ENCODE measurements at regions not wholly inside any gene's neighbourhood (a gene's known extent, or its start where the extent isn't known, plus 50 kb on each side); places are given as distances from the start of the nearest gene placed in this dataset.

GRCh38 chr4:101685126-101685525 lies 105.4 kb upstream of the BANK1 start:
- Histone ChIP-seq H3K9me3 (replicated peaks; ENCODE audit: control insufficient read depth, insufficient read depth, low read length) (no peaks in the 10 kb centered on the region), H3K9ac (ENCODE audit: control insufficient read depth, insufficient read depth, low read length) (no peak overlapping the region), H3K4me3 (no peak overlapping the region), H2AFZ (ENCODE audit: control insufficient read depth, low read depth, low read length) (no peak overlapping the region), H3K27me3 (replicated peaks in 1 of 2; ENCODE audit: control insufficient read depth in 2 of 2, insufficient read depth in 2 of 2, low read length in 1 of 2) (no peaks in the 10 kb centered on the region; a peak in 1 of 4 replicates), H3K79me2 (ENCODE audit: control insufficient read depth, insufficient read depth, low read length) (no peaks in the 10 kb centered on the region), H3K27ac (ENCODE audit: control insufficient read depth, insufficient read depth) (no peak overlapping the region), H4K20me1 (ENCODE audit: control insufficient read depth, insufficient read depth) (no peaks in the 10 kb centered on the region), H3K4me2 (ENCODE audit: control insufficient read depth, insufficient read depth) (no peak overlapping the region), H3K36me3 (ENCODE audit: control insufficient read depth in 2 of 2, insufficient read depth in 2 of 2, low read length in 1 of 2) (no peaks in the 10 kb centered on the region), H3K4me1 (ENCODE audit: control insufficient read depth, insufficient read depth, low read length) (no peaks in the 10 kb centered on the region)
- intact Hi-C loops (cut with micrococcal nuclease; ENCODE audit: unreplicated experiment) = no loop called here
- POLR2A ChIA-PET = no interaction called here
- DNase-seq (ENCODE audit: low read depth, low spot score) (no peak), ATAC-seq (no peak), FAIRE-seq (no peak)
- RAD21 ChIA-PET (ENCODE audit: unreplicated experiment) = no interaction called here
- 91% methylated on average over 1 of the region's 1 CpG for WGBS (ENCODE audit: insufficient coverage, insufficient replicate concordance, low lambda C conversion rate, missing lambda C conversion rate)
- SMC1A ChIA-PET (ENCODE audit: uncharacterized antibody, unreplicated experiment) = interaction anchor here (1.3 kb wide), 1 partner anchor 7 kb away, joined by 5 read pairs; no protein-coding TSS in a partner anchor
- TF ChIP-seq BHLHE40 (IDR thresholded peaks at IDR 0.05; ENCODE audit: borderline replicate concordance in 1 of 2, low read depth in 2 of 2, low read length in 1 of 2) (no peak), EED (IDR thresholded peaks at IDR 0.05; ENCODE audit: low read depth) (no peak), RCOR1 (conservative IDR thresholded peaks at IDR 0.05; ENCODE audit: low read depth, low read length) (no peak), CBX5 (IDR thresholded peaks at IDR 0.05; ENCODE audit: low read depth) (no peak), SRF (IDR thresholded peaks at IDR 0.05; ENCODE audit: low read depth in 2 of 2, low read length in 2 of 2) (no peak), MLLT1 (IDR thresholded peaks at IDR 0.05) (no peak), BMI1 (IDR thresholded peaks at IDR 0.05; ENCODE audit: borderline replicate concordance) (no peak), BCLAF1 (IDR thresholded peaks at IDR 0.05) (no peak), KLF5 (IDR thresholded peaks at IDR 0.05; ENCODE audit: partially characterized antibody) (no peak)
- TF ChIP-seq, protein P1, sequence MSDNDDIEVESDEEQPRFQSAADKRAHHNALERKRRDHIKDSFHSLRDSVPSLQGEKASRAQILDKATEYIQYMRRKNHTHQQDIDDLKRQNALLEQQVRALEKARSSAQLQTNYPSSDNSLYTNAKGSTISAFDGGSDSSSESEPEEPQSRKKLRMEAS (IDR thresholded peaks at IDR 0.05; ENCODE audit: low read depth, low read length) = no peak
- no TSS peak for BruUV-seq (replicated peaks)
- CTCF ChIA-PET = no interaction called here
- in situ Hi-C loops (cut with MboI) = no loop called here
